ENCODE measurements at regions not wholly inside any gene's neighbourhood (a gene's known extent, or its start where the extent isn't known, plus 50 kb on each side); places are given as distances from the start of the nearest gene placed in this dataset.

- TF ChIP-seq CTCF (IDR thresholded peaks at IDR 0.05 in 2 of 3, conservative IDR thresholded peaks at IDR 0.05 in 1 of 3; ENCODE audit: control insufficient read depth in 2 of 3, extremely low read depth in 1 of 3, insufficient read depth in 1 of 3, low read depth in 3 of 3, low read length in 3 of 3), result no peak
- TF ChIP-seq RELA (IDR thresholded peaks at IDR 0.05; ENCODE audit: borderline replicate concordance, partially characterized antibody), result no peak
- no peak for TF ChIP-seq SMC3 (IDR thresholded peaks at IDR 0.05; ENCODE audit: borderline replicate concordance, low read length)
- no peak for TF ChIP-seq POLR2AphosphoS5 (IDR thresholded peaks at IDR 0.05; ENCODE audit: low read length)
- TF ChIP-seq MAX (IDR thresholded peaks at IDR 0.05; ENCODE audit: low read depth, low read length), result no peak
- TF ChIP-seq ATF2 (IDR thresholded peaks at IDR 0.05; ENCODE audit: low read length), result no peak
- TF ChIP-seq BCL3 (IDR thresholded peaks at IDR 0.05; ENCODE audit: borderline replicate concordance, insufficient read depth, low read depth, low read length, poor library complexity, severe bottlenecking), result no peak
- no peak for TF ChIP-seq EP300 (IDR thresholded peaks at IDR 0.05; ENCODE audit: borderline replicate concordance in 1 of 2, control insufficient read depth in 1 of 2, low read depth in 2 of 2, low read length in 2 of 2)
- no peak for TF ChIP-seq CHD2 (IDR thresholded peaks at IDR 0.05; ENCODE audit: borderline replicate concordance, low read depth, low read length)
- TF ChIP-seq TARDBP (IDR thresholded peaks at IDR 0.05; ENCODE audit: borderline replicate concordance), result no peak
- no peak for TF ChIP-seq EZH2 (IDR thresholded peaks at IDR 0.05; ENCODE audit: borderline replicate concordance, control insufficient read depth, low read depth, low read length)
- no peak for TF ChIP-seq ELK1 (IDR thresholded peaks at IDR 0.05; ENCODE audit: low read depth, low read length)
These were observed 431.8 kb downstream of the RAPGEF2 start for GRCh38 chr4:159534655-159535054.
